ENCODE measurements at regions not wholly inside any gene's neighbourhood (a gene's known extent, or its start where the extent isn't known, plus 50 kb on each side); places are given as distances from the start of the nearest gene placed in this dataset.

- TF ChIP-seq, protein P1, sequence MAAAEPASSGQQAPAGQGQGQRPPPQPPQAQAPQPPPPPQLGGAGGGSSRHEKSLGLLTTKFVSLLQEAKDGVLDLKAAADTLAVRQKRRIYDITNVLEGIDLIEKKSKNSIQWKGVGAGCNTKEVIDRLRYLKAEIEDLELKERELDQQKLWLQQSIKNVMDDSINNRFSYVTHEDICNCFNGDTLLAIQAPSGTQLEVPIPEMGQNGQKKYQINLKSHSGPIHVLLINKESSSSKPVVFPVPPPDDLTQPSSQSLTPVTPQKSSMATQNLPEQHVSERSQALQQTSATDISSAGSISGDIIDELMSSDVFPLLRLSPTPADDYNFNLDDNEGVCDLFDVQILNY (CRISPR knock-in tag; IDR thresholded peaks at IDR 0.05) = no peak
- TF ChIP-seq NR2C2 (CRISPR knock-in tag; IDR thresholded peaks at IDR 0.05) (no peak), ATF2 (CRISPR knock-in tag; IDR thresholded peaks at IDR 0.05; ENCODE audit: borderline replicate concordance, low read depth) (no peak), ZBTB21 (CRISPR knock-in tag; IDR thresholded peaks at IDR 0.05; ENCODE audit: borderline replicate concordance) (no peak), JAZF1 (CRISPR knock-in tag; IDR thresholded peaks at IDR 0.05) (no peak)
- TF ChIP-seq, protein P2, sequence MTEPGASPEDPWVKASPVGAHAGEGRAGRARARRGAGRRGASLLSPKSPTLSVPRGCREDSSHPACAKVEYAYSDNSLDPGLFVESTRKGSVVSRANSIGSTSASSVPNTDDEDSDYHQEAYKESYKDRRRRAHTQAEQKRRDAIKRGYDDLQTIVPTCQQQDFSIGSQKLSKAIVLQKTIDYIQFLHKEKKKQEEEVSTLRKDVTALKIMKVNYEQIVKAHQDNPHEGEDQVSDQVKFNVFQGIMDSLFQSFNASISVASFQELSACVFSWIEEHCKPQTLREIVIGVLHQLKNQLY (CRISPR knock-in tag; IDR thresholded peaks at IDR 0.05) = no peak
Observed at GRCh38 chr13:60873116-60873515, 476.1 kb downstream of the TDRD3 start (continued).

DNA sequence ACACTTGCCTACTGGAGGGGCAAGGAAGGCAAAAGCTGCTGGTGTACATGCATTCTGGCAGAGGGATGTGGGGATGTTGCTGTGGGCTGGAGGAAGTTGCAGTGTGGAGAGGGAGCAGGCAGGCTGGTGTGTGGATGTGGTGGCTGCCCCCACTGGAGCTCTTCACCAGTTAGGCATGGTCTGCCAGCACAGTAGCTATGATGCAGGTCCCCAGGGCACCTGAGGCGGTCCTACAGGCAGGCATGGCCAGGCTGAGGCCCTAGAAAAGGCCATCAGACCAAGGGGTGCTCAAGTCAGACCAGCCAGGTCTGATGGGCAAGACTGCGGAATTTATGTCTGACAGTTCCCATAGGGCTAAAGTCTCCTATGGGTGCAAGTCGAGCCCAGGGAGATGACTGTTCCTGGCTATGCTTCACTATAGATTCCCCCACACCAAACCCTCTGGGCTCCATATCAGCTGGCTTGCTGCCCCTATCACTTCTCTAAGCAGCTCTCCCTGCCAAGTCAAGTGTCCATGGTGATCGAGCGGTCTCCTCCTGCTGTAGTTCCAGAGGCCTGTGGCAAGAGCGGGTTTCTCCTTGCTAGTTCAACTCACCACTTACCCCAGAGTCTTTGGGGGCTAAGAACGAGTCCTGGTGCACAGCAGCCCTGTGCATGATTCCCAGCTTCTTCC lies 473.1 kb downstream of the TDRD3 start:
- CTCF ChIA-PET = no interaction called here
- H3K27ac Mint-ChIP-seq = no peak overlapping the region
- H3K9me3 Mint-ChIP-seq = peaks cover 28% of the 10 kb centered on the region
- no peak overlapping the region for H3K4me3 Mint-ChIP-seq
- DNase-seq (ENCODE audit: low spot score) (no peak), ATAC-seq (no peak)
- peaks cover 8% of the 10 kb centered on the region for H3K36me3 Mint-ChIP-seq
- peaks cover 17% of the 10 kb centered on the region for H3K4me1 Mint-ChIP-seq
- TF ChIP-seq MAX (CRISPR knock-in tag; IDR thresholded peaks at IDR 0.05) (no peak), GABPB1 (CRISPR knock-in tag; IDR thresholded peaks at IDR 0.05) (no peak), ATF3 (CRISPR knock-in tag; conservative IDR thresholded peaks at IDR 0.05) (no peak), TEAD1 (CRISPR knock-in tag; IDR thresholded peaks at IDR 0.05) (no peak), NFATC4 (CRISPR knock-in tag; IDR thresholded peaks at IDR 0.05) (no peak), ATF1 (CRISPR knock-in tag; IDR thresholded peaks at IDR 0.05) (no peak), OVOL2 (CRISPR knock-in tag; IDR thresholded peaks at IDR 0.05; ENCODE audit: borderline replicate concordance) (no peak), E2F4 (CRISPR knock-in tag; IDR thresholded peaks at IDR 0.05; ENCODE audit: borderline replicate concordance, low read depth) (no peak), ETV6 (CRISPR knock-in tag; IDR thresholded peaks at IDR 0.05) (no peak)
- TF ChIP-seq, protein P1 (CRISPR knock-in tag; IDR thresholded peaks at IDR 0.05) = no peak
- TF ChIP-seq, protein P3, sequence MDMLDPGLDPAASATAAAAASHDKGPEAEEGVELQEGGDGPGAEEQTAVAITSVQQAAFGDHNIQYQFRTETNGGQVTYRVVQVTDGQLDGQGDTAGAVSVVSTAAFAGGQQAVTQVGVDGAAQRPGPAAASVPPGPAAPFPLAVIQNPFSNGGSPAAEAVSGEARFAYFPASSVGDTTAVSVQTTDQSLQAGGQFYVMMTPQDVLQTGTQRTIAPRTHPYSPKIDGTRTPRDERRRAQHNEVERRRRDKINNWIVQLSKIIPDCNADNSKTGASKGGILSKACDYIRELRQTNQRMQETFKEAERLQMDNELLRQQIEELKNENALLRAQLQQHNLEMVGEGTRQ (CRISPR knock-in tag; IDR thresholded peaks at IDR 0.05) = no peak
- TF ChIP-seq, protein P4, sequence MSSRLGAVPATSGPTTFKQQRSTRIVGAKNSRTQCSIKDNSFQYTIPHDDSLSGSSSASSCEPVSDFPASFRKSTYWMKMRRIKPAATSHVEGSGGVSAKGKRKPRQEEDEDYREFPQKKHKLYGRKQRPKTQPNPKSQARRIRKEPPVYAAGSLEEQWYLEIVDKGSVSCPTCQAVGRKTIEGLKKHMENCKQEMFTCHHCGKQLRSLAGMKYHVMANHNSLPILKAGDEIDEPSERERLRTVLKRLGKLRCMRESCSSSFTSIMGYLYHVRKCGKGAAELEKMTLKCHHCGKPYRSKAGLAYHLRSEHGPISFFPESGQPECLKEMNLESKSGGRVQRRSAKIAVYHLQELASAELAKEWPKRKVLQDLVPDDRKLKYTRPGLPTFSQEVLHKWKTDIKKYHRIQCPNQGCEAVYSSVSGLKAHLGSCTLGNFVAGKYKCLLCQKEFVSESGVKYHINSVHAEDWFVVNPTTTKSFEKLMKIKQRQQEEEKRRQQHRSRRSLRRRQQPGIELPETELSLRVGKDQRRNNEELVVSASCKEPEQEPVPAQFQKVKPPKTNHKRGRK (CRISPR knock-in tag; IDR thresholded peaks at IDR 0.05; ENCODE audit: borderline replicate concordance) = no peak
- H3K27me3 Mint-ChIP-seq (ENCODE audit: low read depth) = no peaks in the 10 kb centered on the region
- POLR2A ChIA-PET = no interaction called here

Data from WTC11 (cell line).